ENCODE measurements at regions not wholly inside any gene's neighbourhood (a gene's known extent, or its start where the extent isn't known, plus 50 kb on each side); places are given as distances from the start of the nearest gene placed in this dataset.
"Not testable (repeated sequence)": the region's sequence is repeated elsewhere in the genome, so short reads cannot be mapped to it uniquely, and the experiment has no call there.

DNA sequence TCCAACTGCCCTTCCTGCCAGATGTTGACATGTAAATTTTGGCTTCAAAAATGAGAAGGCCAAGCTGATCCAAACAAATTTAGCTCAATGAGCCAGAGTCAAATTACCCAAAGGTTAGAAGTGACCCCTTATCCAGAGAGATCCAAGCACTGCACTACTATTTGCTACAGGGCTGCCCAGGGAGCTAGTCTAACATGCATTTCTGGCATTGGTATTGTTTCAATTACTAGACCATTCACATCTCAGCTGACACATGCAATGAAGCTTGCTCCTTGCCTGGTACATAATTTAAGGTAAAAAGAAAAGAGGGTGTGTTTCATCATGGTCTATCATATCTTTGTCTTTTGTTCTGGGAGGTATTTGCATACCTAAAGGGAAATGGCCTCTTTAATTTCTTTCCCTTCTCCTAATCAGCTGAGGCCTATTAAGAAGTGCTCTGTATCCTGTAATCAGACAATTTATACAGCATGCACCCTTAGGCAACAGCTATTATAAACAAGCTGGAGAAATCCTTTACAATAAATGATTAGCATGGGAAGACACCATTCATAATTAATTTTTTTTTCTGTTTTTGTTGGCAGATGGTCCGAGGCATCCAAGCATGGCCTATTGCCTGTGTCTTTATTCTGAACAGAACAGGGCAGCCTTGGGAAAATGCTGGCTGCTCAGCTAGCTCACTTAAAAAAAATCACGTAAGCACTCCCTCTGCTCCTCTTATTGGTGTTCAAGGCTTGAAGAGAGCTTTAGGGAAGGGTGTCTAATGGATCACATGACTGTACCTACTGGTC lies 161.5 kb upstream of the SALL1 start:
- DNase-seq (ENCODE audit: low spot score): no peak

DNA sequence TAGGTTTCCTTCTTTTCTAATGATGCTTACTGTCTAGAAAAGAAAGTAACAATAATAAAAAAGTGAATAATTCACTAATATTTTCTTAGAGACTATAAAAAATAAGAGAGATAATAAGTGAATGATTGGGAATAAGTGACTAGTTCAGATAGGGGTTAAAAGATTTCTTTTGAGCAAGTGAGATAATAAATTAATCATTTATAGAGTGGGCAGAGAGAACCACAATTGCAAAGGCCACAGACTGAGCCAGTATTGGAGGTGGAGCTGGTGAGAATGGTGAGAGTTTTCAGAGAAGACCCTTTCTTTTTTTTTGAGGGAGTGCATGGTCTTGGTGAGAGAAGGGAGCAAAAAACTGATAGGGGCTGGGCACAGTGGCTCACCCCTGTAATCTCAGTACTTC lies 159.1 kb upstream of the SALL1 start:
- DNase-seq (ENCODE audit: low spot score): no peak

DNA sequence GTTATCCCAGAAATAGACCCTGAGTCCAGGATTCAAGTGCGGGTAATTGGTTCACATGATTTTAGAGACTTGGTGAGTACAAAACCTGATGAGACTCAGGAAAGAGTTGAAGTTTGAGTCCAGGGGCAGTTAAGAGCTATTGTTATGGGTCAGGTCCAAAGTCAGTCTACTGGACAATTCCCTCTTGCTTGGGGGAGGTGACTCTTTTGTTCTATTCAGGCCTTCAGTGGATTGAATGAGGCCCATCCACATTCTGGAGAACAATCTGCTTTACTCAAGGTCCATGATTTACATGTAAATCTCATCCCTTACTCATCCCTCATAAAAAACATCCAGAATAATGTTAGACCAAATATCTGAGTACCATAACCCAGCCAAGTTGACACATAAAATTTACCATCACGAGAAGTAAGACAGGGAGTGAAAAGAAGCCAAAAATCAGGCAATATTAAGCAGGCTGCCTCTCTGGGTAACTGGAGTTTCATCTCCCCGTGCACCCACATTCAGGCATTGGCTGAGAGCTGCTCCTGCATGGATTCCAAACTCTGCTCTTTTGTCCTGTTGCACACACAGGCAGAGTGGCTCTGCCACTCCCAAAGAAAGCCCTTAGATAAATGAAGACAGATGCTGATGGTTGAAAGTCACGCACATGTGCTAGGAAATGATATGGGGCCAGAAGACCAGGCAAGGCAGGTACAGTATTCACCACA lies 156.0 kb upstream of the SALL1 start:
- DNase-seq (ENCODE audit: low spot score): no peak

DNA sequence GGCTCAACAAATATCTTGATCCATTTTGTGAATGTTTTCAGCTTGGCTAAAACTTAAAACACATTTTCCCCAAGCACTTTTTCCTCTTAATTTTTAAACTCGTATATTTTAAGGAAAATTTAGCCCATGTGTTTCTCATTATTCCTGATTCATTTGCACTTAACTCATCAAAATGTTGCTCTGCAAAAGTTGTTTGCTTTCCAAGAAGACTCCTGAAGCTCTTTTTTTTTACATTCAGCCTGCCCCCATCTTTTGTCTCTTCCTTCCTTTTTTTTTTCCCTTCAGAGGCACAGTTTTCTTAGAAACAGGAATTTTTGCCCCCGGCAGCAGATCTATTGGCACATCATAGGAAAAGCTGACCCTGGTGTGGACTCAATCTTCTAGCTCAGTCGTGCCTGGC lies 155.0 kb upstream of the SALL1 start:
- no peak for DNase-seq (ENCODE audit: low spot score)

DNA sequence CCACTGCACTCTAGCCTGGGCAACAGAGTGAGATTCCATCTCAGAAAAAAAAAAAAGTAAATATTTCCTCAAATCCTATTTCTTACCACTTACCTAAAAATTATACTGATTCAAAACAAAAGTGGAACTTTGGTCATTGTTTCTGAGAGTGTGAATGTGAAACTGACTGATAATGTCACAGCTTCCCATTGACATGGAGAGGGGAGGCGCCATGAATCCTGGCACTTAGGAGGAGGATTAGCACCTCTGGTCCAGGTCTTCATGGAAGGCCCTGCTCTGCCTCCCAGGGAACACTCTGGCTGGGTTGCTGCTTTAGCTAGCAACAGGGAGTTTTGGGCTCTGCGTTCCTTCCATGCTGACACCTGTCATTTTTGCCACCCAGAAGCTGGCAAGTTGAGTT lies 154.3 kb upstream of the SALL1 start:
- DNase-seq (ENCODE audit: low spot score): no peak

- DNase-seq (ENCODE audit: low spot score): no peak
Measured at GRCh38 chr16:51302042-51302441, 151.0 kb upstream of the SALL1 start.

- no peak for DNase-seq (ENCODE audit: low spot score)
Measured at GRCh38 chr16:51298800-51299199, 147.7 kb upstream of the SALL1 start.

DNA sequence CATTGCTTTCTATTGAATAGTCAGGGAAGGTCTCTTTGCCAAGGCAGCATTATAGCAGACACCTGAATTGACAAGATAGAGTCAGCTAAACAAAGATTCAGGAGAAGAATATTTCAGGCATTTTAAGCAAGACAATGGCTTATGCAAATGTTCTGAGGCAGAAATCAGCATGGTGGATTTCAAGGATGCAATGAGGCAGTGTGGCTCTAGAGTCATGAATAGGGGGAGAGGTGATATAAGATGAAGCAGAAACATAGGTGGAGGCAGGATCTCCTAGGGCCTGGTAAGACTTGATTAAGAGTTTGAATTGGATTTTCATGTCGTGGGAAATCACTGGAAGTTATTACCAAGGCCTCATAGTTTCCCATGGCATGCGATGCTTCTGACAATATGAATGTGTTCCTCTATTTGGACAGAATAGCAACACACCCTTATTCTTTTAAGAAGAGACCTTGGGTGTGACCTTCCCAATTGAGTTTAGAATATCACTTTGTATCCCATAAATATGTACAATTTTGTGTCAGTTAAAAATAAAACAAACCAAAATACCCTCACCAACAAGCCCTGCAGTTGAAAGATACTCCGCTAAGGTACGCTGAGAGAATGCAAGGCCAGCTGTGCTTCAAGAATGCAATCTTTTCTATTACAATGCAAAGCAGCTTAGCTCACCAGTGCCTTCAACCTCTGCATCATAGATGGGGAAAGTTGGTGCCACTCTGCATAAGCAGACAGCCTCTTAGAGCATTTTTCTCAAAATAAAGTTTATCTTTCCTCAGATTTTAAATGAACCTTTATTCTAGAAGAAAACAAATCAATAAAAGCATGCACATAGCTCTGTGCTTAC lies 139.6 kb upstream of the SALL1 start:
- no peak for DNase-seq (ENCODE audit: low spot score)

GRCh38 chr16:51289336-51289735 lies 138.3 kb upstream of the SALL1 start:
- DNase-seq (ENCODE audit: low spot score): no peak

- no peak for DNase-seq (ENCODE audit: low spot score)
Measured at GRCh38 chr16:51287121-51287755, 136.2 kb upstream of the SALL1 start.

GRCh38 chr16:51286272-51286671 lies 135.2 kb upstream of the SALL1 start:
- no peak for DNase-seq (ENCODE audit: low spot score)

- DNase-seq (ENCODE audit: low spot score): no peak
Measured at GRCh38 chr16:51276336-51276735, 125.3 kb upstream of the SALL1 start.

GRCh38 chr16:51272420-51272819 lies 121.3 kb upstream of the SALL1 start:
- no peak for DNase-seq (ENCODE audit: low spot score)

DNA sequence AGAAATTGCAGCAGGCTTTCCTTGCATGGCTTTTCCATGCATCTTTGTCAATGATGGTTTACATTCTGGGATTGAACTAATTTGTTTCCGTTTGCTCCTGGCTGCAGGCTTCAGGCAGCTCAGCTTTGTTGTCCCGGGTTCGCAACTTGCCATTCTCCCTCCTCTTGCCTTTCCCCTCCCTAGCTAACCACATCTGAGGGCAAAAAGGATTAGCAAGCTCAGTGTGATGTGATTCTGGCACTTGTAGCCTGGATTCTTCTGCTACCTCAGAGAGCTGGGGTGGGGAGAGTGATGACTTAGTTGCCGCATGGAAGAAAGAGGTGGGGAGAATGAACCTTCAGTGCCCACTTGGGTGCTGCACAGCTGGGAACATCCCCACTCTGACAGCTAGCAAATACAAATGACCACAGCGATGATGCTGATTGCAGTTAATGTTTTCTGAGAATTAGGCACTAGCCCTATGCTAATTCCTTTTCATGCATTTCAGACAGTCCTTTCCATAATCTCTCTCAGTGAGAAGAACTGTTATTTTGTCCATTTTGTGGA lies 120.2 kb upstream of the SALL1 start:
- DNase-seq (ENCODE audit: low spot score): no peak

- no peak for DNase-seq (ENCODE audit: low spot score)
Measured at GRCh38 chr16:51268237-51268636, 117.2 kb upstream of the SALL1 start.

DNA sequence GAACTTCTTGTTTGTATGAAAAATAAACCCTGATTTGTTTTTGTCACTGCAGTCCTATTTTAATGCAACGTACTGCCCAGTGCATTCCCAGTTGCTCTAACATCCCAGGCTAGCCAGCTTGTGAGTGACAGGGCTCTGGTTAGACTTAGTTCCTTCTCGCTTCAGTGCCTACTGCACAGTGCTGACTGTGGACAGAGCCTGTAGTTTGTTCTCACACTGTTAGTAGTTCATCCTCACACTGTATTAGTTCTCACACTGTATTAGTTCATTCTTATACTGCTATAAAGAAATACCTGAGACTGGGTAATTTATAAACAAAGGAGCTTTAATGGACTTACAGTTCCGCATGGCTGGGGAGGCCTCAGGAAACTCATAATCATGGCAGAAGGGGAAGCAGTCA lies 116.6 kb upstream of the SALL1 start:
- no peak for DNase-seq (ENCODE audit: low spot score)

DNA sequence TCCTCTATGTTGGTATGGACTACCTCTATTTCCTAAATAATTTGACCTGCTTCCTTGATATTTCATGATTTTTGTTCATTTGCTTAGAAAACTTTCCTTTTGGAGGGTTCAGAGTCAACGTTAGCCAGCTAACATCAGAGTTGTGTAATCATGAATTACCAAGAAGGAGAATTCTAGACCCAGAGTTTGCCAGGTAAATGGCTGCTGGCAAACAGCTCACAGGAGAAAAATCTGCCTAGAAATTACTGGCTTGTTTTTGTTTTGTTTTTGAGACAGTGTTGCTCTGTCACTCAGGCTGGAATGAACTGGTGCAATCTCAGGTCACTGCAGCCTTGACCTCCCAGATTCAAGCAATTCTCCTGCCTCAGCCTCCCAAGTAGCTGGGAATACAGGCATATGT lies 111.4 kb upstream of the SALL1 start:
- no peak for DNase-seq (ENCODE audit: low spot score)

DNA sequence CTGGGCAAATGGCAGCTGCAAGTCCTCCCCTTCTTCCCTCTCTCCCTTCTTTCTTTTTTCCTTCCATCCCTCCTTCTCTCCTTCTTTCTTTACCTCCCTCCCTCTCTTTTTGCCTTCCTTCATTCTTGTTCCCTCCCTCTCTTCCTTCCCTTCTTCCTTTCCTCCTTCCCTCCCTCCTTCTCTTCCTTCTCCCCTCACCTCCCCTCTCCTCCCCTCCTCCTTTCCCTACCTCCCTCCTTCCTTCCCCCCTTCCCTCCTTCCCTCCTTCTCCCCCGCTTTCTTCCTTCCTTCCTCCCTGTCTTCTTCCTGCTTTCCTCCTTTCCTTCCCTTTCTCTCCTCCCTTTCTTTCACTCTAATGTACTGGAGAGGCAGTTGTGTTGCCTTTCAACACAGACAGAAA lies 110.8 kb upstream of the SALL1 start:
- DNase-seq (ENCODE audit: low spot score): no peak

DNA sequence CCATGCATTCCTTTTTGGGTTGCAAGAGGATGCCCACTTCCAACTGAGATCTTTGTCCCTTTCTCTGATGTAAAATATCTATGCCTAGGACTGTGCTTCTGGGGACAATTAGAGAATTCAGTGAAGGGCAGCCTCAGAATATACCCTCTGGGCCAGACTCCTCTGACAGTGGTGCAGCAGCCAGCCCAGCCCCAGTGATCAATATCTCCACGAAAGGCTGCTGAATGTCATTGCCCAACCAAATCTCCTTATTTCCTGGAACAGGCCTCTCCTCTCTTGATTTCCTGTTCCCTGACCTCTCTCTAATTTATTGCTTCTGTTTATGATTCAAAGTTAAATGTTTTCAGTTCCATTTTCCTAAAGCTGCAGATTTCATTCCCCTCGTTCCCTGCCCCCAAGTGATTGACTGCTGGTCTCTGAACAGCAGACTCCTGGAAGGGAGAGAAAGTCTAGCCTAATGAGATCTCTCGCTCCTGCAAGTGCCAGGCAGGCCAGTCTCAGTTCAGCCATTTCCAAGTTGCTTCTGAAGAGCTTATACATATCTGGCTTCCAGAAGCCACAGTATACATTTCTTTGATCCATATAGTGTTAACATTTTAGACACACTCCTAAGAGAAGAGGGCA lies 104.4 kb upstream of the SALL1 start:
- DNase-seq (ENCODE audit: low spot score): no peak

DNA sequence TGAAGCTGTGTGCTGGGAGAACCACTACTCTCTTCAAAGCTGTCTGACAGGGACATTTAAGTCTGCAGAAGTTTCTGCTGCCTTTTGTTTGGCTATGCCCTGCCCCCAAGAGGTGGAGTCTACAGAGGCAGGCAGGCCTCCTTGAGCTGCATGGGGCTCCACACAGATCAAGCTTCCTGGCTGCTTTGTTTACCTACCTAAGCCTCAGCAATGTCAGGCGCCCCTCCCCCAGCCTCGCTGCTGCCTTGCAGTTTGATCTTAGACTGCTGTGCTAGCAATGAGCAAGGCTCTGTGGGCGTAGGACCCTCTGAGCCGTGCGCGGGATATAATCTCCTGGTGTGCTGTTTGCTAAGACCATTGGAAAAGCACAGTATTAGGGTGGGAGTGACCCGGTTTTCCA lies 103.3 kb upstream of the SALL1 start:
- not testable (repeated sequence) for DNase-seq (ENCODE audit: low spot score)

DNA sequence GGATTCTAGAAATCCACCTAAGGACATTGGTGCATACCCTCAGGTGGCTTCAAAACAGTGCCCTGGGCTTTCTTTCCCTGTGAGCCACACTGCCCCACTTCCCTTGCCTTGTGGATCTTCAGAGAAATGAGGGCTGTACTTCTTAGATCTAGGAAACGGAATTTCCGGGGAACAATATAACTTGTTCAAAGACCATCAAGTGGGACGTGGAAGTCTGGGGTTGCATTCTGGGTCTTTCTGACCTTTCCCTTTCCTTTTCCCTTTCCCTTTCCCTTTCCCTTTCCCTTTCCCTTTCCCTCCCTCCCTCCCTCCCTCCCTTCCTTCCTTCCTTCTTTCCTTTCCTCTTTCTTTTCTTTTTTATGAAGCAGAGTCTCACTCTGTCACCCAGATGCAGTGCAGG lies 97.1 kb upstream of the SALL1 start:
- no peak for DNase-seq (ENCODE audit: low spot score)

GRCh38 chr16:51245658-51245995 lies 94.6 kb upstream of the SALL1 start:
- DNase-seq (ENCODE audit: low spot score): no peak
